Neuronal stem cell (in vitro differentiated cells): ENCODE measurements at regions not wholly inside any gene's neighbourhood (a gene's known extent, or its start where the extent isn't known, plus 50 kb on each side); places are given as distances from the start of the nearest gene placed in this dataset.

Source experiments
- DNase-seq: peaks from one replicate; pipeline ENCODE4 v3.0.0-alpha.2; 2013; ENCODE audit warnings: low spot score
- H2AFZ ChIP-seq: one replicate; pipeline ENCODE4 v1.6.1; 2013; ENCODE audit warnings: mild to moderate bottlenecking, low read length, inconsistent platforms
- H2AK5ac ChIP-seq: 2 replicates; pipeline ENCODE4 v1.6.1; 2013; ENCODE audit warnings: low read depth, mild to moderate bottlenecking, inconsistent platforms, low read length, moderate library complexity, mixed read lengths
- H2BK120ac ChIP-seq: 2 replicates; pipeline ENCODE4 v1.6.1; 2013; ENCODE audit warnings: low read depth, mild to moderate bottlenecking, inconsistent platforms, low read length, moderate library complexity, mixed read lengths
- H2BK12ac ChIP-seq: one replicate; pipeline ENCODE4 v1.6.1; 2013; ENCODE audit warnings: low read length, inconsistent platforms
- H2BK15ac ChIP-seq: 2 replicates; pipeline ENCODE4 v1.6.1; 2013; ENCODE audit warnings: mild to moderate bottlenecking, low read length, inconsistent platforms, mixed read lengths
- H2BK5ac ChIP-seq: one replicate; pipeline ENCODE4 v1.6.1; 2013; ENCODE audit warnings: inconsistent platforms, mild to moderate bottlenecking, low read length, moderate library complexity
- H3K14ac ChIP-seq: one replicate; pipeline ENCODE4 v1.6.1; 2013; ENCODE audit warnings: low read length, inconsistent platforms
- H3K18ac ChIP-seq: 2 replicates; pipeline ENCODE4 v1.6.1; 2013; ENCODE audit warnings: low read length, inconsistent platforms
- H3K23ac ChIP-seq: 2 replicates; pipeline ENCODE4 v1.6.1; 2013; ENCODE audit warnings: low read depth, mild to moderate bottlenecking, mixed read lengths, low read length, inconsistent platforms; ENCODE audit not compliant: poor library complexity
- H3K27ac ChIP-seq: replicated peaks from 3 replicates; pipeline ENCODE4 v1.5.1; 2013; ENCODE audit warnings: low read length, inconsistent platforms
- H3K27me3 ChIP-seq, 3 experiments: 2 replicates each; pipeline ENCODE4 v1.6.1; 2013; ENCODE audit warnings: low read length in 3 of 3, mild to moderate bottlenecking in 2 of 3, inconsistent platforms in 1 of 3, low read depth in 1 of 3, mixed read lengths in 1 of 3, moderate library complexity in 1 of 3; ENCODE audit not compliant: control insufficient read depth in 3 of 3, insufficient read depth in 3 of 3
- H3K36me3 ChIP-seq, 2 donors: replicated peaks in 1 of 2; 2 replicates each; pipeline ENCODE4 v1.6.1; 2013; ENCODE audit warnings: low read length in 2 of 2; ENCODE audit not compliant: control insufficient read depth in 2 of 2, insufficient read depth in 2 of 2
- H3K4ac ChIP-seq: 2 replicates; pipeline ENCODE4 v1.6.1; 2013; ENCODE audit warnings: inconsistent platforms, mild to moderate bottlenecking, low read length, moderate library complexity
- H3K4me1 ChIP-seq, 2 donors: 1 replicate in 1 of 2; 2 replicates in 1 of 2; pipeline ENCODE4 v1.6.1; 2013; ENCODE audit warnings: low read length in 2 of 2, low read depth in 1 of 2; ENCODE audit not compliant: control insufficient read depth in 2 of 2, insufficient read depth in 1 of 2
- H3K4me2 ChIP-seq: one replicate; pipeline ENCODE4 v1.6.1; 2013; ENCODE audit warnings: mild to moderate bottlenecking, low read length, inconsistent platforms; ENCODE audit not compliant: insufficient read depth, poor library complexity, severe bottlenecking
- H3K4me3 ChIP-seq, 2 donors: 2 replicates each; pipeline ENCODE4 v1.5.1; 2013; ENCODE audit warnings: low read length in 2 of 2, mild to moderate bottlenecking in 2 of 2, inconsistent platforms in 1 of 2, moderate library complexity in 1 of 2
- H3K79me1 ChIP-seq: one replicate; pipeline ENCODE4 v1.6.1; 2013; ENCODE audit warnings: low read depth, mild to moderate bottlenecking, inconsistent platforms, low read length, moderate library complexity
- H3K9ac ChIP-seq: one replicate; pipeline ENCODE4 v1.6.1; 2013; ENCODE audit warnings: mild to moderate bottlenecking, low read depth, low read length, inconsistent platforms; ENCODE audit not compliant: poor library complexity
- H3K9me3 ChIP-seq, 2 donors: replicated peaks in 1 of 2; 2 replicates each; pipeline versions ENCODE3 to v1.6.1; 2013; ENCODE audit warnings: low read length in 2 of 2, mild to moderate bottlenecking in 2 of 2, inconsistent platforms in 1 of 2, low read depth in 1 of 2, mixed read lengths in 1 of 2, moderate library complexity in 1 of 2; ENCODE audit not compliant: control insufficient read depth in 2 of 2, insufficient read depth in 1 of 2
- H4K8ac ChIP-seq: one replicate; pipeline ENCODE4 v1.6.1; 2013; ENCODE audit warnings: low read depth, mild to moderate bottlenecking, inconsistent platforms, low read length, moderate library complexity
- H4K91ac ChIP-seq: one replicate; pipeline ENCODE4 v1.6.1; 2013; ENCODE audit warnings: low read length, low read depth, mild to moderate bottlenecking, inconsistent platforms; ENCODE audit not compliant: poor library complexity
- WGBS, 2 donors: extraction: QIAGEN DNeasy Blood & Tissue Kit; methylation state at CpG; one replicate each; pipeline ENCODE4 v1.1.7; 2013; ENCODE audit warnings: missing lambda C conversion rate in 2 of 2, mixed read lengths in 1 of 2; ENCODE audit not compliant: insufficient read length in 2 of 2, insufficient replicate concordance in 1 of 2; ENCODE audit errors: extremely low coverage in 2 of 2; 5-methylcytosine and 5-hydroxymethylcytosine counted together

DNA sequence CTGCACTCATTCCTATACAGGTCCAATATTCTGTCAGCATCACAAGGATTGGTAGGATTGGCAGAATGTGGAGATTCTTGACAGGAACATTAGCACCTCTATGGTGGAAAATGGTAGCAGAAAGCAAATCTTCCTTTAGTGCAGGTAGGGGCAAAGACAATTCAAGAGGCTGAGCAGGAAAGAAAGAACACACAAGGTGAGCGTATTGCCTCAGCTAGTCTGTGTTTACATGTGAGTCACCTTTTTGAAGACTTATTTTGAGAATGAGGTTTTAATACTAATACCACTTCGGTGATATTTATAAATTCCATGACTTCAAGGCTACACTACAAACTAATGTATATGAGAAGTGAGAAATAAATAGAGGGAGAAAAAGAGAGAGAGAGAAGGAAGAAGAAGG, 717.0 kb downstream of the BRINP1 start:
- no peak overlapping the region for H3K4ac ChIP-seq
- no peak overlapping the region for H2BK12ac ChIP-seq
- no peaks in the 10 kb centered on the region for H3K79me1 ChIP-seq
- no peak overlapping the region for H2AK5ac ChIP-seq
- no peak for DNase-seq
- no peaks in the 10 kb centered on the region for H3K27me3 ChIP-seq
- H2AFZ ChIP-seq, result no peak overlapping the region
- H3K4me3 ChIP-seq, result no peak overlapping the region
- no peaks in the 10 kb centered on the region for H3K4me1 ChIP-seq
- WGBS, 2 donors, result no CpG with 5 or more reads among the region's 2 CpGs
- no peak overlapping the region for H2BK120ac ChIP-seq
- no peak overlapping the region for H3K27ac ChIP-seq
- no peak overlapping the region for H4K8ac ChIP-seq
- no peaks in the 10 kb centered on the region for H3K36me3 ChIP-seq
- no peak overlapping the region for H3K23ac ChIP-seq
- no peak overlapping the region for H2BK5ac ChIP-seq
- no peak overlapping the region for H3K18ac ChIP-seq
- H3K9ac ChIP-seq, result no peak overlapping the region
- no peak overlapping the region for H3K4me2 ChIP-seq
- H3K9me3 ChIP-seq, result peaks cover 0 to 2% of the 10 kb centered on the region in 2 donors
- H2BK15ac ChIP-seq, result no peak overlapping the region
- H3K14ac ChIP-seq, result no peak overlapping the region
- H4K91ac ChIP-seq, result no peak overlapping the region

DNA sequence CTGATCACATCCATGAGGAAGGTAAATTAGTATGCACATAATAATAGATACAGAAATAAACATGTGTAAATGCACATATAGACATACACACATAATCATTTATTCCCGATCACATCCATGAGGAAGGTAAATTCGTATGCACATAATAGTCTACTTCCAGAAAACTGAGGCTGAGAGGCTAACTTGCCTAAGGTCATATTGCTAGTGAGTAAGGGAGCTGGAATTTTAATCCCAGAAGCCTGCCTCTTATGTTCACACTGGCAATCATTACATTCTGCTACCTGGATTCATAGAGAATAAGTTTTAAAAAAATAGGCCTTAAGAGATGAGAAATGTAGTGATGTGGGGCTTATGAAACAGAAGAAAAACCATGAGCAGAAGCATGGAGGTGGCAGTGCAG, 716.3 kb downstream of the BRINP1 start:
- H2AK5ac ChIP-seq, result no peak overlapping the region
- no peak overlapping the region for H3K18ac ChIP-seq
- H3K4me3 ChIP-seq, result no peak overlapping the region
- no peak overlapping the region for H2BK12ac ChIP-seq
- H3K4me2 ChIP-seq, result no peak overlapping the region
- H4K8ac ChIP-seq, result no peak overlapping the region
- no peaks in the 10 kb centered on the region for H3K27me3 ChIP-seq
- H3K23ac ChIP-seq, result no peak overlapping the region
- no peak overlapping the region for H2BK5ac ChIP-seq
- no peak overlapping the region for H3K9ac ChIP-seq
- no CpG with 5 or more reads among the region's 2 CpGs for WGBS, 2 donors
- no peak overlapping the region for H2BK15ac ChIP-seq
- H3K4ac ChIP-seq, result no peak overlapping the region
- DNase-seq, result no peak
- no peaks in the 10 kb centered on the region for H3K9me3 ChIP-seq
- H3K79me1 ChIP-seq, result no peaks in the 10 kb centered on the region
- H3K4me1 ChIP-seq, result no peaks in the 10 kb centered on the region
- no peak overlapping the region for H2BK120ac ChIP-seq
- no peaks in the 10 kb centered on the region for H3K36me3 ChIP-seq
- no peak overlapping the region for H3K14ac ChIP-seq
- H3K27ac ChIP-seq, result no peak overlapping the region
- H4K91ac ChIP-seq, result no peak overlapping the region
- H2AFZ ChIP-seq, result no peak overlapping the region

GRCh38 chr9:118659011-118659410, 710.2 kb downstream of the BRINP1 start:
- no peak overlapping the region for H3K23ac ChIP-seq
- no peaks in the 10 kb centered on the region for H3K79me1 ChIP-seq
- no peaks in the 10 kb centered on the region for H3K9me3 ChIP-seq
- no peak overlapping the region for H2BK15ac ChIP-seq
- no peak overlapping the region for H3K4me3 ChIP-seq
- H3K27me3 ChIP-seq, result no peaks in the 10 kb centered on the region
- H2BK120ac ChIP-seq, result no peak overlapping the region
- no peak overlapping the region for H2BK5ac ChIP-seq
- no peak overlapping the region for H4K91ac ChIP-seq
- DNase-seq, result no peak
- H3K36me3 ChIP-seq, result no peaks in the 10 kb centered on the region
- H2AK5ac ChIP-seq, result no peak overlapping the region
- H3K27ac ChIP-seq, result no peak overlapping the region
- H3K4me2 ChIP-seq, result no peak overlapping the region
- no CpG with 5 or more reads among the region's 6 CpGs for WGBS, 2 donors
- H3K4ac ChIP-seq, result no peak overlapping the region
- no peak overlapping the region for H3K18ac ChIP-seq
- no peak overlapping the region for H4K8ac ChIP-seq
- H2AFZ ChIP-seq, result no peak overlapping the region
- H3K4me1 ChIP-seq, result no peaks in the 10 kb centered on the region
- H2BK12ac ChIP-seq, result no peak overlapping the region
- no peak overlapping the region for H3K9ac ChIP-seq
- H3K14ac ChIP-seq, result no peak overlapping the region

- no peaks in the 10 kb centered on the region for H3K9me3 ChIP-seq
- no peak overlapping the region for H3K4me3 ChIP-seq
Measured at GRCh38 chr9:118665226-118665919, 703.9 kb downstream of the BRINP1 start.

More at GRCh38 chr9:118665226-118665919, 703.9 kb downstream of the BRINP1 start:
- Histone ChIP-seq H2AFZ (no peak overlapping the region), H2BK12ac (no peak overlapping the region), H3K14ac (no peak overlapping the region), H2BK15ac (no peak overlapping the region), H4K8ac (no peak overlapping the region), H3K27me3 (no peaks in the 10 kb centered on the region), H3K4ac (no peak overlapping the region), H2BK120ac (no peak overlapping the region), H3K23ac (no peak overlapping the region), H4K91ac (no peak overlapping the region), H2BK5ac (no peak overlapping the region), H3K9ac (no peak overlapping the region), H3K4me2 (no peak overlapping the region), H2AK5ac (no peak overlapping the region), H3K79me1 (no peaks in the 10 kb centered on the region), H3K4me1 (peaks cover 0 to 2% of the 10 kb centered on the region in 2 donors), H3K18ac (no peak overlapping the region), H3K27ac (no peak overlapping the region), H3K36me3 (no peaks in the 10 kb centered on the region)
- DNase-seq, result no peak
- no CpG with 5 or more reads among the region's 4 CpGs for WGBS, 2 donors
